Psoas muscle (tissue), 7 donors: ENCODE measurements at regions not wholly inside any gene's neighbourhood (a gene's known extent, or its start where the extent isn't known, plus 50 kb on each side); places are given as distances from the start of the nearest gene placed in this dataset.

Source experiments
- ATAC-seq, 4 donors: fragments of 200-7000 bp; cut with Tn5 transposase; one replicate each; pipeline ENCODE4 v1.9.1; 2020; ENCODE audit warnings: moderate library complexity in 3 of 4, mild to moderate bottlenecking in 2 of 4
- DNase-seq, 2 donors: peaks; one replicate each; pipeline ENCODE4 v3.0.0-alpha.2; 2020
- H3K27ac ChIP-seq: fragments of 200-600 bp; one replicate; pipeline ENCODE4 v1.8.0; 2022
- H3K27me3 ChIP-seq, 3 donors: fragments of 200-600 bp in 1 of 3; one replicate each; pipeline versions ENCODE4 v1.6.1 to v1.8.0; 2013 to 2022; ENCODE audit warnings: low read length in 2 of 3, mild to moderate bottlenecking in 2 of 3, moderate library complexity in 1 of 3; ENCODE audit not compliant: insufficient read depth in 3 of 3
- H3K36me3 ChIP-seq, 2 donors: fragments of 200-600 bp in 1 of 2; one replicate each; pipeline versions ENCODE4 v1.6.1 to v1.8.0; 2013 to 2022; ENCODE audit warnings: low read depth in 1 of 2, mild to moderate bottlenecking in 1 of 2, moderate library complexity in 1 of 2; ENCODE audit not compliant: insufficient read depth in 1 of 2
- H3K4me1 ChIP-seq: fragments of 200-600 bp; one replicate; pipeline ENCODE4 v1.8.0; 2022
- H3K4me3 ChIP-seq: fragments of 200-600 bp; one replicate; pipeline ENCODE4 v1.8.0; 2022; ENCODE audit warnings: mild to moderate bottlenecking
- H3K9me3 ChIP-seq: fragments of 200-600 bp; one replicate; pipeline ENCODE4 v1.8.0; 2022
- CTCF ChIP-seq: fragments of 200-600 bp; IDR thresholded peaks from one replicate; pipeline ENCODE4 v1.8.0; 2022; ENCODE audit warnings: antibody characterized with exemption
- WGBS, 3 donors: extraction: QIAGEN DNeasy Blood & Tissue Kit; methylation state at CpG; one replicate each; pipeline versions ENCODE4 v1.1.6 to v1.1.7; 2013; 5-methylcytosine and 5-hydroxymethylcytosine counted together
- intact Hi-C, 2 donors: fragments of 100-400 bp; cut with DNase I; formaldehyde crosslinking; loops; one replicate each; pipeline versions ENCODE4 v1.11.0 to v1.14.2; 2022
- donor health status: healthy with polysubstance abuse.
- donor health status: DM: no; HTN: no; CAD: no; lungs with moderate emphysema.
- donor health status: Bipolar disorder and iron deficiency.
- donor health status: healthy.
- donor health status: DM: yes; HTN: yes; CAD: no.
- donor health status: DM: no; HTN: no; CAD: no.
- donor health status: DM: yes; HTN: yes; CAD: no.

DNA sequence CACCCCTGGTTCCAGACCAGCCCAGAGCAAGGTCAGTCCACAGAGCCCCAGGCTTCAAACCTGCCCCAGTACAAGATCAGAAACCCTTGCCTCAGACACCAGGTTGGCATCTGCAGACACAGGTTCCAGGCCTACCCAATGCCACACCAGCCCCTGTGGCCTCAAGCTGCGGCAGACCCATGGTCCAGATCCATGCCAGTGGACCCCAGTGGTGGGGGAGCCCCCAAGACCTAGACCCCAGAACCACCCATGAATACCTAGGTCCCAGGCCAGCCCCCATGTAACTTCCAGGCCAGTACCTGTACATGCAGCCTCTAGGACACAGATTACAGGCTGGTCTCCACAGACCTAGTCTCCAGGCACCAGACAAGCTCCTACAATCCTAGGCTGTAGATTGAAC lies 1019.3 kb downstream of the JRKL start:
- Histone ChIP-seq H3K36me3 (no peaks in the 10 kb centered on the region), H3K4me1 (no peaks in the 10 kb centered on the region), H3K27ac (no peak overlapping the region), H3K9me3 (peaks cover 6% of the 10 kb centered on the region), H3K4me3 (no peak overlapping the region), H3K27me3 (no peaks in the 10 kb centered on the region)
- intact Hi-C loops: no loop called here
- no peak for TF ChIP-seq CTCF
- DNase-seq: no peak
- WGBS, 3 donors: 81 to 100% (median 88%) methylated on average over 1 of the region's 1 CpG
- ATAC-seq: no peak

DNA sequence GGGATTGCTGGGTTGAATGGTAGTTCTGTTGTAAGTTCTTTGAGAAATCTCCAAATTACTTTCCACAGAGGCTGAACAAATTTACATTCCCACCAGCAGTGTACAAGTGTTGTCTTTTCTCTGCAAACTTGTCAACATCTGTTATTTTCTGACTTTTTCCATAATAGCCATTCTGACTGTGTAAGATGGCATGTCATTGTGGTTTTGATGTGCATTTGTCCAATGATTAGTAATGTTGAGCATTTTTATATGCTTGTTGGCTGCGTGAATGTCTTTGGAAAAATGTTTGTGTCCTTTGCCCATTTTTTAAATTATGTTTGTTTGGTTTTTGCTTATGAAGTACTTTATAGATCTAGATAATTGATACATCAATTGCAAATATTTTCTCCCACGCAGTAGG lies 1025.0 kb downstream of the JRKL start:
- Histone ChIP-seq H3K4me3 (no peak overlapping the region), H3K9me3 (peaks cover 6% of the 10 kb centered on the region), H3K27ac (no peak overlapping the region), H3K36me3 (no peaks in the 10 kb centered on the region), H3K4me1 (no peaks in the 10 kb centered on the region), H3K27me3 (no peaks in the 10 kb centered on the region)
- no peak for ATAC-seq
- TF ChIP-seq CTCF: no peak
- 56 to 72% (median 57%) methylated on average over 2 of the region's 2 CpGs for WGBS, 3 donors
- intact Hi-C loops: no loop called here
- DNase-seq: no peak

DNA sequence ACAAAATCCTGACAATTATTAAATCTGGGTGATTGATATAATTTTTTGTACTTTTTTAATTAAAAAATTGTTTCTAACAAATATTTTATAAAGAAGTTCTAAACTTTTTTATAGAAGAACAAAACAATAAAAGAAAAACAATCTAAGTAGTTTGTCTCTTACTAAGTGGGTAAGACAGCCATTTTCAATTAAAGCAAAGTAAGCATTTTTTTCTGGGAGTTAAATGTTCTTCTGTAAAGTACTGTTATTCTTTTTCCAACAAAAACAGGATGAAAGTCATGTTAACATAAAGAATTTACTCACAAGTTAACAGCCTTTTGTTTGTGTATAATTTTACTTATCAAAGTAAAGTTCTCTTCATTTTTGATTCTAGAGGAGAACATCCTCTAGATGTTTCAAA lies 1029.9 kb downstream of the JRKL start:
- Histone ChIP-seq H3K27ac (no peak overlapping the region), H3K27me3 (no peaks in the 10 kb centered on the region), H3K4me1 (no peaks in the 10 kb centered on the region), H3K36me3 (no peaks in the 10 kb centered on the region), H3K9me3 (peaks cover 3% of the 10 kb centered on the region), H3K4me3 (no peak overlapping the region)
- ATAC-seq: no peak
- DNase-seq: no peak
- TF ChIP-seq CTCF: no peak
- intact Hi-C loops: no loop called here

DNA sequence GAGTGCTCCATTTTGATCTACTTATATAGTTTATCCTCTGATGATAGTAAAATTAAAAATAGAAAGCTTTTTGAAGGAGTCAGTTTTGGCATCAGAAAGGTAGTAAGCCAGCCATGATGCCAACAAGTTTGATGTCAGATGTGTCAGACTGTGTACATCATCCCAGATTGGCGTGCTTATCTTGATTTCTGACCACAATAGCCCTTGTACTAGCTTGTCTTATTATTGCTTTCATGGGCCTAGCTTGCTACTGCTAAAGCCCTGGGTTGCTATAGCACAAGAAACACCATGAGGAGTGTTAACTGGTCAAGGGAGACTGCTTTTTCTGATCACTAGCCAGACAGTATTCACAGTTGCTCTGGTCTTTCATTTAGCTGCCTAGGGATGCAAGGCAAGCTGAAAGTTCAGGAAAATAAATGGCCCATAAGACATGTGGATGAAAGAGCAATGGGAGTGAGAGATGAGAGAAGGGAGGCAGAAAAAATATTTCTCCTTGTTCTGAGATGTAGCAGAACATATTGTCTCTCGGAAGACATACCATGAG lies 1038.5 kb downstream of the JRKL start:
- Histone ChIP-seq H3K27me3 (no peaks in the 10 kb centered on the region), H3K27ac (no peak overlapping the region), H3K9me3 (no peaks in the 10 kb centered on the region), H3K36me3 (no peaks in the 10 kb centered on the region), H3K4me1 (no peaks in the 10 kb centered on the region), H3K4me3 (no peak overlapping the region)
- intact Hi-C loops: no loop called here
- DNase-seq (no peak), ATAC-seq (no peak)
- TF ChIP-seq CTCF: no peak
- WGBS, 3 donors: 79 to 85% (median 79%) methylated on average over 2 of the region's 2 CpGs

DNA sequence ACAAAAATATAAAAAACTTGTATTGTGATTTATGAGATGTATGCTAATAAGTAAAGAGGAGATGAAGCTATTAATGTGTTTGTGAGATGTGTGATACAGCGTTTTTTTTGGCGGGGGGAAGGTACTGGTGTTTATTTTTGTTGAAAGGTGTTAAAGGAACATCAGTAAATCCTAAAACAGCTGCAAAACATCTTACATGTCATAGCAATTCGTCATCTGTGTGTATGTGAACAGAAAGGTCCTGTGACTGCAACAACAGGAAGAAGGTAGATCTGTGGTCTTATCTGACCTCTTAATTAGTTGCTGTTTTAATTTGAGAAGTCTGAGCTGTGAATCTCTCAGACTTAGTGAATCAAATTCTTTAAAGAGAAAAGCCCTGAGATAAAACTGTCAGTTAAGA lies 1041.1 kb downstream of the JRKL start:
- H3K4me1 ChIP-seq: no peaks in the 10 kb centered on the region
- no peak overlapping the region for H3K4me3 ChIP-seq
- no peaks in the 10 kb centered on the region for H3K27me3 ChIP-seq
- no peaks in the 10 kb centered on the region for H3K36me3 ChIP-seq
- ATAC-seq: no peak
- no peak for DNase-seq
- intact Hi-C loops: no loop called here
- H3K9me3 ChIP-seq: no peaks in the 10 kb centered on the region
- 9 to 21% (median 15%) methylated on average over 3 of the region's 3 CpGs for WGBS, 3 donors
- no peak overlapping the region for H3K27ac ChIP-seq
- TF ChIP-seq CTCF: no peak
